GM21515 (cell line): ENCODE measurements at regions not wholly inside any gene's neighbourhood (a gene's known extent, or its start where the extent isn't known, plus 50 kb on each side); places are given as distances from the start of the nearest gene placed in this dataset.
"Not testable (repeated sequence)": the region's sequence is repeated elsewhere in the genome, so short reads cannot be mapped to it uniquely, and the experiment has no call there.

Experiments
- ATAC-seq: cut with Tn5 transposase; IDR thresholded peaks from one replicate; pipeline ENCODE4 v1.9.1; 2021; ENCODE audit not compliant: unreplicated experiment

GRCh38 chr3:135393159-135393558 lies 572.4 kb upstream of the PPP2R3A start:
- no peak for ATAC-seq

DNA sequence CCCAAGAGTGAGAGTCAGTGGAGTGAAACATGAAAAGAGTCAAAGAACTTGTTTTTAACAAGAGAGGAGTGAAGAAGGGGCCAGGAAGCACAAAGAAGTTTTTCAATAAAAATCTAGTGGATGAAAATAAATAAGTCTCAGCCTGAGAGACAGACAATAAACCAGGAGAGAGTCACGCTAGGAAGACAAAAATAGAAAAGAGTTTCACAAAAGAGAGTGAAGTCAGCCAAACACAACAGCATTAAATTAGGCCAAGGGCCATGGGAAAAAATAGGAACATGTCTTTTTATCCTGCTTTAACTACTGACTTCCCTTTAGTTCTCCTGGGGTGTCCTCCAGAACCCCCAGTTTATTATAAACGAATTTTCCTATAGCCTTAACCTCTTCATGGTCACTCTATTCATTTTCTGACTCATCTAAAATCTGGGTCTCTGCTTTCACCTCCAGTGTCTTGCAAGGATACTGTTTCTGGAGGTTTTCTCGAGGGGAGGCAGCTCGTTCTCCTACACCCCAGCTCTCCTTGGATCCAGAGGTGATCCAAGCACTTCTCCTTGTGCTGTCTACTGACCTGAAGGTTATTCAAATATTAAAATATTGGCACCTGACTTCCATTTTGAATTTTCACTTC lies 571.5 kb upstream of the PPP2R3A start:
- ATAC-seq = no peak

DNA sequence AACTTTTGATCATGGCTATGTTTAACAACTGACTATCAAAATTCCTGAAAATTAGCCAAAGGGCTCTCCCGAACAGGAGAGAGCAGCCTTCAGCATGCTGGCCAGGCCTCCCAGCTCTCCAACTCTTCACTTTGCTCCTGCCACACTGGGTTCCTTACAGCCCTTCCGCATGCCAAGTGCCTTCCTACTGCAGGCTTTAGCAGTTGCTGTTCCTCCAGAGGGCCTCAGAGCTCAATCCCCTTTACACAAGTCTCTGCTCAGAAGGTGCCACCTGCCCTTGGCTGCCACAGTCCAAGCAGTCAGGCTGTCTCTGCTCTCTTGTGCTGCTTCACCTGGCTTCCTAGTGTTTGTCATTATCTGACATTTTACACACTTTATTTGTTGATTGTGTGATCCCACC lies 553.1 kb upstream of the PPP2R3A start:
- ATAC-seq = no peak

GRCh38 chr3:135416182-135416581 lies 549.3 kb upstream of the PPP2R3A start:
- no peak for ATAC-seq

GRCh38 chr3:135419155-135419554 lies 546.4 kb upstream of the PPP2R3A start:
- no peak for ATAC-seq

DNA sequence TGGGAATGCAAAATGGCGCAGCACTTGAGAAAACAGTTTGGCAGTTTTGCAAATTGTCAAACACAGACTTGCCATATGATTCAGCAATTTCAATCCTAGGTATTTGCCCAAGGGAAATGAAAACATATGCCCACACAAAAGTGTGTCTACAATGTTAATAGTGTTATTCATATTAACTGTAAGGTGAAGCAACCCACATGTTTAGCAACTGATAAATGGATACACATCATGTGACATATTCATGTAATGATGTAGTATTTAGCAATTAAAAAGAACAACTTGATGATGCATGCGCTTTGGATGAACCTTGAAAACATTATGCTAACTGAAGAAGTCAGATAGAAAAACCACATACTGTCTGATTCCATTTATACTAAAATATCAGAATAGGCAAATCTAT lies 539.0 kb upstream of the PPP2R3A start:
- no peak for ATAC-seq

- no peak for ATAC-seq
These were observed 533.1 kb upstream of the PPP2R3A start for GRCh38 chr3:135432402-135432801.

GRCh38 chr3:135438889-135439597 lies 526.5 kb upstream of the PPP2R3A start:
- not testable (repeated sequence) for ATAC-seq

DNA sequence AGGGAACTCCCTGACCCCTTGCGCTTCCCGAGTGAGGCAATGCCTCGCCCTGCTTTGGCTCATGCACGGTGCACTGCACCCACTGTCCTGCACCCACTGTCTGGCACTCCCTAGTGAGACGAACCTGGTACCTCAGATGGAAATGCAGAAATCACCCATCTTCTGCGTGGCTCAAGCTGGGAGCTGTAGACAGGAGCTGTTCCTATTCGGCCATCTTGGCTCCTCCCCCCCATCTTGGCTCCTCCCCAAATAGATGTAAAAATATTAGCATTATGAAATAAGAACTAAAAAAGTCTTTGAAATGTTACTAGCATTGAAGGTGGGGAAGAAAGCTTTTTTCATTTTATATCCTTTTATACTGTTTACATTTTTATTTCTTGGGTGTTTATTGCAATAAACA lies 525.9 kb upstream of the PPP2R3A start:
- ATAC-seq = not testable (repeated sequence)

GRCh38 chr3:135440233-135440632 lies 525.3 kb upstream of the PPP2R3A start:
- no peak for ATAC-seq

- ATAC-seq = no peak
These were observed 524.8 kb upstream of the PPP2R3A start for GRCh38 chr3:135440746-135441145.

- ATAC-seq = no peak
These were observed 521.5 kb upstream of the PPP2R3A start for GRCh38 chr3:135444058-135444457.

GRCh38 chr3:135447483-135447882 lies 518.0 kb upstream of the PPP2R3A start:
- no peak for ATAC-seq

DNA sequence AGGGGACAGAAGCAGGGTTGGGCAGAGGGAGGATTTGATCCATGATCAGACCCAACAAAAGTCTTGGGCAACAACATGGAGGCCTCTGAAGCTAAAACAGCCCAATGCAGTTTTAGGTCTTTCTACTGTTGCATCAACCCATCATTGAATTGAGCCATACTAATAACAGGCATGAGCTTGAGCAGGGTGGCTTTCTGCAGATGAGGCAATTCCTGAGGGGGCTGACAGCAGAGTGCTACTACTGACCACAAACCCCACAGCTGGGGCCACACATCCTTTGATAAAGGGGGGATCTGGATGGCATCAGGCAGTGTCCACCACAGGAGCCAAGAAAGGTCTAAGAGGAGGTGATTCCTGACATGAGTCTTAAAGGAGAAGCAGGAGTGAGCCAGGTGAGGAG lies 517.0 kb upstream of the PPP2R3A start:
- no peak for ATAC-seq

DNA sequence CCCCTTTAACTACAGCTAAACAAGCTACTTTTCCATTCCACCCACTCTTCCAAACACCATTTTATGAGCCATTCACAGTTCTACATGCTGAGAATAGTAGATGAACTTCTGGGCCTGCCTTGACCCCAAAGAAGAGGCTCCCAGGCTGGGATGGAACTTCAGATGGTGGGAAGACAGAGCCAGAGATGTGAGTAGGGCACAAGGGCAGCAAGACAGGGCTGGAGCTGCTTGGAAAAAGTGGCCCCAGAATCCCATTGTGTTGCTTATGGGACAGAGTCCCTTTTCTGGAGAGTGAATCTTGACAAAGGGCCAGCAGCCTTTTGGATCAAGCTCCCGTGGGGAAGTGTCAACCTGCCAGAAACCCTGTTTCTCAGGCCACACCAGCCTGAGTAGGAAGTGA lies 516.5 kb upstream of the PPP2R3A start:
- ATAC-seq = no peak

GRCh38 chr3:135451037-135451785 lies 514.3 kb upstream of the PPP2R3A start:
- no peak for ATAC-seq

- no peak for ATAC-seq
These were observed 512.6 kb upstream of the PPP2R3A start for GRCh38 chr3:135452881-135453280.

DNA sequence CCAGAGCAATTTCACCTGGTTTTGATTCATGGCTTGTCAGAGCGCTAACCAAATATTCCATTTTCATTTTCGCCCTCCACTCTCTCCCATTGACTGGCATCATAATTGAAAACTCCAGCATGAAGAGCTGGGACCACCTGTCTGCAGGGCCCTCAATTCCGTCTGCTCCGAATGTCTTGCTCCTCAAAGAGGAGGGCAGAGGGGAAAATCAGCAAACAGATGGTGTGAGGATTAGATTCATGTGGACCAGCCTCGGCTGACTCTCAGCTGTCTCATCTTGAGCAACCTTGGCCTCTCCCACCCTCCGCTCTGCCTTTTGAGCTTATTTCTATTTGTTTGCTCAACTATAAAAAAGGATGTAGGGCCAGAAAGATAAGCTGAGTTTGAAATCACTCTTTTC lies 512.2 kb upstream of the PPP2R3A start:
- ATAC-seq = no peak

GRCh38 chr3:135454890-135455289 lies 510.6 kb upstream of the PPP2R3A start:
- ATAC-seq = no peak

DNA sequence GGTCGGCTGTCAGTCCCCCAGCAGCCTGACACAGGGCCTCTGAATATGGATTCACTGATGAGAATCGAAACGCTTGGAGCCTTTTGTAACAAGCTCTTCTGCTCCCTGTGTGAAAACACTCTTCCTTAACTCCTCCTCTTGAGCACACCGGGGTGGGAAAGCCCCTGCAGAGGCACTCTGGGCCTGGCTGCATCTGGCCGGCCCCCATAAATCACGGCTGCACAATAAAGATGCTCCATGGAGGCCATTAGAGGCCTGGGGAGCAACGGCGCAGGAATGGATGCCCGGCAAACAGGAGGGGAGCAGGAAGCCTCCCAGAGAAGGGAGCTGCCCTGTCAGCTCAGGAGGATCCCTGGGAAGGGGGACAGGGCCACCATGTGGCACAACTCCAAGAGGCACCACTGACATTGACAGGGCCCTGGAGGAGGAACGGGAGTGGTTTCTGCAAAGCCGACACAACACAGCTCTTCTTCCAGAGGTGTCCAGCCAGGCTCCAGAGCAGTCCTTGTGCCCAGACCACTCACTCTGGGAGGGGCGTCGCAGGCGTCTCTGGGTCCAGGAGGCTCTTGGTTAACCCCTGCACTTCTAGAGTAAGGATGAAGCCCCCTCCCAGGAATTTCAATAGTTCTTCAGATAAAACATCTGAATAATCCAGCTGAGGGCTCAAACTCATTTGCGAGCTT lies 509.3 kb upstream of the PPP2R3A start:
- ATAC-seq = no peak

DNA sequence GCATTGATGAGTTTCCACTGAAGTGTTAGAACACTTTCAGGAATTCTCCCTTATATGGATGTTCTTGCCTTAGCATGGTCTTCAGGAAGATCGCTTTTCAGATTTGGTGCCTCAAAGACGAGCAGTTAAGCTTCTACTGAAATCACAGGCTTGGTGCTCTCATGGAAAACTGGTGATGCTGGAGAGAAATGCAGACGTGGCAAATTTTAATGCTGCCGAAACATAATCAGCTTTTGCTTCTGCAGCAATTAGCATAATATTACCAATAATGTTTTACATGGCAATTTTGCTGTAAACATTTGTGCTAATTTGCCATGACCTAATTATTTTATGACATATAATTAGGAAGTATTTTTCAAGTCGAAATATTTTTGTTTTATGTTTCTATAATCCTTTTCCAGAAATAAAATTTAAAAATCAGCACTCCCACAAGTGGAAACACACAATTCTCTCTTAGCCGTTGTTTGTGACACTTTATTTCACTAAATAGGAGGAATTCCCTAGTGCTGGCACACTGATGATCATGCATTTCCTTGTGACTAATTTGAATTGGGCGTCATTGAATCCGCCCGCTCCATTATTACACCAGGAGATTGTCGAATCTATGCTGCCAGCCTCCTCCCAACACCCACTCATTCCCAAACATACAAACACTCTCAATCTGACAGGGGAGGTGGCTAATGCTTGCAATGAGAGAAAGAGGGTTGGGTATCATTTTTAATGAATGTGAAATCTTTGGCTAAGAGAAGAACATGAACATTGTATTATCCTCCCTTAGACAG lies 506.8 kb upstream of the PPP2R3A start:
- no peak for ATAC-seq
